ENCODE measurements at regions not wholly inside any gene's neighbourhood (a gene's known extent, or its start where the extent isn't known, plus 50 kb on each side); places are given as distances from the start of the nearest gene placed in this dataset.
"Not testable (repeated sequence)": the region's sequence is repeated elsewhere in the genome, so short reads cannot be mapped to it uniquely, and the experiment has no call there.

GRCh38 chr7:84710538-84710937 lies 476.3 kb downstream of the SEMA3D start:
- H3K27ac ChIP-seq (ENCODE audit: low read depth, low read length); H3K36me3 Mint-ChIP-seq; CTCF ChIA-PET; H3K36me3 ChIP-seq (ENCODE audit: control insufficient read depth in 2 of 3, insufficient read depth in 3 of 3, low read length in 3 of 3); H3K4me3 ChIP-seq (ENCODE audit: low read length); H3K27me3 Mint-ChIP-seq; H3K4me1 ChIP-seq (ENCODE audit: control insufficient read depth in 2 of 2, insufficient read depth in 2 of 2, low read length in 2 of 2); H3K4me1 Mint-ChIP-seq; H3K9me3 Mint-ChIP-seq; H3K27ac Mint-ChIP-seq; H3K27me3 ChIP-seq (ENCODE audit: control insufficient read depth in 2 of 2, insufficient read depth in 2 of 2, low read length in 2 of 2); intact Hi-C loops (cut with micrococcal nuclease); POLR2A ChIA-PET; H3K9me3 ChIP-seq (ENCODE audit: control insufficient read depth in 2 of 3, low read length in 3 of 3); H3K4me3 Mint-ChIP-seq; DNase-seq; ATAC-seq: not testable (repeated sequence)

- Histone ChIP-seq H3K4me3 (ENCODE audit: low read length) (no peak overlapping the region), H3K4me1 (ENCODE audit: control insufficient read depth in 2 of 2, insufficient read depth in 2 of 2, low read length in 2 of 2) (no peaks in the 10 kb centered on the region), H3K36me3 (ENCODE audit: control insufficient read depth in 2 of 3, insufficient read depth in 3 of 3, low read length in 3 of 3) (no peaks in the 10 kb centered on the region), H3K27me3 (ENCODE audit: control insufficient read depth in 2 of 2, insufficient read depth in 2 of 2, low read length in 2 of 2) (no peaks in the 10 kb centered on the region), H3K27ac (ENCODE audit: low read depth, low read length) (no peak overlapping the region), H3K9me3 (ENCODE audit: control insufficient read depth in 2 of 3, low read length in 3 of 3) (no peaks in the 10 kb centered on the region)
- CTCF ChIA-PET: no interaction called here
- intact Hi-C loops (cut with micrococcal nuclease): no loop called here
- Mint-ChIP-seq H3K36me3 (no peaks in the 10 kb centered on the region), H3K27me3 (no peaks in the 10 kb centered on the region), H3K9me3 (peaks cover 0 to 2% (median 0%) of the 10 kb centered on the region in 11 donors), H3K27ac (no peak overlapping the region), H3K4me1 (no peaks in the 10 kb centered on the region), H3K4me3 (no peak overlapping the region)
- ATAC-seq (no peak), DNase-seq (no peak)
- POLR2A ChIA-PET: no interaction called here
Measured at GRCh38 chr7:84705706-84706105, 481.1 kb downstream of the SEMA3D start.

- Mint-ChIP-seq H3K4me1 (no peaks in the 10 kb centered on the region), H3K4me3 (no peak overlapping the region), H3K27ac (no peak overlapping the region), H3K9me3 (peaks cover 0 to 2% (median 0%) of the 10 kb centered on the region in 11 donors), H3K27me3 (no peaks in the 10 kb centered on the region), H3K36me3 (no peaks in the 10 kb centered on the region)
- Histone ChIP-seq H3K4me1 (ENCODE audit: control insufficient read depth in 2 of 2, insufficient read depth in 2 of 2, low read length in 2 of 2) (no peaks in the 10 kb centered on the region), H3K36me3 (ENCODE audit: control insufficient read depth in 2 of 3, insufficient read depth in 3 of 3, low read length in 3 of 3) (no peaks in the 10 kb centered on the region), H3K27ac (ENCODE audit: low read depth, low read length) (no peak overlapping the region), H3K9me3 (ENCODE audit: control insufficient read depth in 2 of 3, low read length in 3 of 3) (no peaks in the 10 kb centered on the region), H3K4me3 (ENCODE audit: low read length) (no peak overlapping the region), H3K27me3 (ENCODE audit: control insufficient read depth in 2 of 2, insufficient read depth in 2 of 2, low read length in 2 of 2) (no peaks in the 10 kb centered on the region)
- ATAC-seq (no peak), DNase-seq (no peak)
- CTCF ChIA-PET: no interaction called here
- POLR2A ChIA-PET: no interaction called here
- intact Hi-C loops (cut with micrococcal nuclease): no loop called here
Measured at GRCh38 chr7:84705079-84705478, 481.8 kb downstream of the SEMA3D start.

GRCh38 chr7:84704380-84704779 lies 482.5 kb downstream of the SEMA3D start:
- Mint-ChIP-seq H3K27ac (no peak overlapping the region), H3K4me3 (no peak overlapping the region), H3K9me3 (peaks cover 0 to 2% (median 0%) of the 10 kb centered on the region in 11 donors), H3K27me3 (no peaks in the 10 kb centered on the region), H3K4me1 (no peaks in the 10 kb centered on the region), H3K36me3 (no peaks in the 10 kb centered on the region)
- DNase-seq: no peak
- H3K27me3 ChIP-seq (ENCODE audit: control insufficient read depth in 2 of 2, insufficient read depth in 2 of 2, low read length in 2 of 2): no peaks in the 10 kb centered on the region
- no peaks in the 10 kb centered on the region for H3K36me3 ChIP-seq (ENCODE audit: control insufficient read depth in 2 of 3, insufficient read depth in 3 of 3, low read length in 3 of 3)
- CTCF ChIA-PET: no interaction called here
- POLR2A ChIA-PET: no interaction called here
- no peaks in the 10 kb centered on the region for H3K9me3 ChIP-seq (ENCODE audit: control insufficient read depth in 2 of 3, low read length in 3 of 3)
- H3K4me1 ChIP-seq (ENCODE audit: control insufficient read depth in 2 of 2, insufficient read depth in 2 of 2, low read length in 2 of 2): no peaks in the 10 kb centered on the region
- no peak overlapping the region for H3K4me3 ChIP-seq (ENCODE audit: low read length)
- ATAC-seq: no peak
- no peak overlapping the region for H3K27ac ChIP-seq (ENCODE audit: low read depth, low read length)
- intact Hi-C loops (cut with micrococcal nuclease): no loop called here

GRCh38 chr7:84701524-84702306 lies 485.1 kb downstream of the SEMA3D start:
- no peaks in the 10 kb centered on the region for H3K9me3 ChIP-seq (ENCODE audit: control insufficient read depth in 2 of 3, low read length in 3 of 3)
- ATAC-seq (no peak), DNase-seq (no peak)
- no peak overlapping the region for H3K27ac Mint-ChIP-seq
- no peak overlapping the region for H3K4me3 Mint-ChIP-seq
- no peak overlapping the region for H3K4me3 ChIP-seq (ENCODE audit: low read length)
- no peaks in the 10 kb centered on the region for H3K27me3 ChIP-seq (ENCODE audit: control insufficient read depth in 2 of 2, insufficient read depth in 2 of 2, low read length in 2 of 2)
- H3K4me1 ChIP-seq (ENCODE audit: control insufficient read depth in 2 of 2, insufficient read depth in 2 of 2, low read length in 2 of 2): no peaks in the 10 kb centered on the region
- ChIA-PET CTCF (no interaction called here), POLR2A (no interaction called here)
- peaks cover 0 to 2% (median 0%) of the 10 kb centered on the region in 11 donors for H3K9me3 Mint-ChIP-seq
- no peak overlapping the region for H3K27ac ChIP-seq (ENCODE audit: low read depth, low read length)
- H3K36me3 Mint-ChIP-seq: no peaks in the 10 kb centered on the region
- H3K36me3 ChIP-seq (ENCODE audit: control insufficient read depth in 2 of 3, insufficient read depth in 3 of 3, low read length in 3 of 3): no peaks in the 10 kb centered on the region
- H3K4me1 Mint-ChIP-seq: no peaks in the 10 kb centered on the region
- H3K27me3 Mint-ChIP-seq: no peaks in the 10 kb centered on the region
- intact Hi-C loops (cut with micrococcal nuclease): no loop called here

- no peaks in the 10 kb centered on the region for H3K9me3 ChIP-seq (ENCODE audit: control insufficient read depth in 2 of 3, low read length in 3 of 3)
- CTCF ChIA-PET: no interaction called here
- no peak for DNase-seq
- no peak for ATAC-seq
- H3K4me1 ChIP-seq (ENCODE audit: control insufficient read depth in 2 of 2, insufficient read depth in 2 of 2, low read length in 2 of 2): no peaks in the 10 kb centered on the region
- Mint-ChIP-seq H3K27ac (no peak overlapping the region), H3K9me3 (peaks cover 0 to 2% (median 0%) of the 10 kb centered on the region in 11 donors), H3K4me3 (no peak overlapping the region), H3K36me3 (no peaks in the 10 kb centered on the region), H3K27me3 (no peaks in the 10 kb centered on the region), H3K4me1 (no peaks in the 10 kb centered on the region)
- POLR2A ChIA-PET: no interaction called here
- no peaks in the 10 kb centered on the region for H3K27me3 ChIP-seq (ENCODE audit: control insufficient read depth in 2 of 2, insufficient read depth in 2 of 2, low read length in 2 of 2)
- H3K27ac ChIP-seq (ENCODE audit: low read depth, low read length): no peak overlapping the region
- no peak overlapping the region for H3K4me3 ChIP-seq (ENCODE audit: low read length)
- no peaks in the 10 kb centered on the region for H3K36me3 ChIP-seq (ENCODE audit: control insufficient read depth in 2 of 3, insufficient read depth in 3 of 3, low read length in 3 of 3)
- intact Hi-C loops (cut with micrococcal nuclease): no loop called here
Measured at GRCh38 chr7:84700563-84701370, 486.1 kb downstream of the SEMA3D start.

GRCh38 chr7:84697506-84697905 lies 489.4 kb downstream of the SEMA3D start:
- no peaks in the 10 kb centered on the region for H3K36me3 ChIP-seq (ENCODE audit: control insufficient read depth in 2 of 3, insufficient read depth in 3 of 3, low read length in 3 of 3)
- Mint-ChIP-seq H3K27me3 (no peaks in the 10 kb centered on the region), H3K4me3 (no peak overlapping the region), H3K9me3 (peaks cover 0 to 7% (median 0%) of the 10 kb centered on the region in 11 donors), H3K27ac (no peak overlapping the region), H3K4me1 (no peaks in the 10 kb centered on the region), H3K36me3 (no peaks in the 10 kb centered on the region)
- intact Hi-C loops (cut with micrococcal nuclease): no loop called here
- CTCF ChIA-PET: no interaction called here
- H3K9me3 ChIP-seq (ENCODE audit: control insufficient read depth in 2 of 3, low read length in 3 of 3): no peaks in the 10 kb centered on the region
- H3K27me3 ChIP-seq (ENCODE audit: control insufficient read depth in 2 of 2, insufficient read depth in 2 of 2, low read length in 2 of 2): no peaks in the 10 kb centered on the region
- POLR2A ChIA-PET: no interaction called here
- H3K4me1 ChIP-seq (ENCODE audit: control insufficient read depth in 2 of 2, insufficient read depth in 2 of 2, low read length in 2 of 2): no peaks in the 10 kb centered on the region
- H3K4me3 ChIP-seq (ENCODE audit: low read length): no peak overlapping the region
- no peak overlapping the region for H3K27ac ChIP-seq (ENCODE audit: low read depth, low read length)
- DNase-seq (no peak), ATAC-seq (no peak)

Measured in naive thymus-derived CD4-positive, alpha-beta T cell (primary cell).